Nephron (organoid): ENCODE measurements at regions not wholly inside any gene's neighbourhood (a gene's known extent, or its start where the extent isn't known, plus 50 kb on each side); places are given as distances from the start of the nearest gene placed in this dataset.

Experiments
- H3K27ac Mint-ChIP-seq, 3 experiments: 2 replicates each; pipeline ENCODE4 v1.8.0; 2020; ENCODE audit warnings: mixed read lengths in 3 of 3, mild to moderate bottlenecking in 2 of 3, moderate library complexity in 1 of 3
- H3K27me3 Mint-ChIP-seq: 2 replicates; pipeline ENCODE4 v1.8.0; 2021; ENCODE audit warnings: low read depth, mild to moderate bottlenecking, moderate library complexity, mixed read lengths
- H3K36me3 Mint-ChIP-seq: 2 replicates; pipeline ENCODE4 v1.8.0; 2020; ENCODE audit warnings: low read depth, mixed read lengths
- H3K4me1 Mint-ChIP-seq: 2 replicates; pipeline ENCODE4 v1.8.0; 2020; ENCODE audit warnings: mixed read lengths
- H3K4me3 Mint-ChIP-seq, 3 experiments: 2 replicates each; pipeline ENCODE4 v1.8.0; 2020; ENCODE audit warnings: mild to moderate bottlenecking in 3 of 3, mixed read lengths in 3 of 3, moderate library complexity in 2 of 3
- H3K9me3 Mint-ChIP-seq: 2 replicates; pipeline ENCODE4 v1.8.0; 2020; ENCODE audit warnings: mixed read lengths
- TF ChIP-seq, protein P1 (sequence below), 3 experiments: fragments of 200-600 bp; sonication (generic); IDR thresholded peaks; one replicate each; pipeline ENCODE4 v1.5.0; 2021; ENCODE audit warnings: antibody characterized with exemption in 3 of 3; ENCODE audit not compliant: unreplicated experiment in 3 of 3

DNA sequence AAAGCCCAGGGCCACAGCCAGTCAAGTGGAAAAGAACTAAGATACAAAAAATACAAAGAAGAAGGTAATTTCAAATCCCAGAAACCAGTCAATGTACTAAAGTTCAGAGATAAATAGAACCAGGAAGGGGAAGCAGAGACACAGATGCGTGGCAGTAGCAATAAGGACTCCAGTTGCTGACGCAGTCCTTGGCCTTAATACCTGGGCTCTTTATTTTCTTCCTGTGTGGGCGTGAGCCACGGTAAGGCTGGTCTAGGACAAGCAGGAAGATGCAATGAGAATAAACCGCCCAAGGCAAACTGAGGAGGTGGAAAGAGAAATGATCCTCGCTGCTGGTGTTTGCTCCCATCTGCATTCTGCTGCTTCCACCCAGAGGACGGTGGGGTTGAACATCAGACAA is 65.6 kb upstream of the PLXNA2 start:
- no peaks in the 10 kb centered on the region for H3K9me3 Mint-ChIP-seq
- H3K4me3 Mint-ChIP-seq = no peak overlapping the region
- no peaks in the 10 kb centered on the region for H3K36me3 Mint-ChIP-seq
- TF ChIP-seq, protein P1, sequence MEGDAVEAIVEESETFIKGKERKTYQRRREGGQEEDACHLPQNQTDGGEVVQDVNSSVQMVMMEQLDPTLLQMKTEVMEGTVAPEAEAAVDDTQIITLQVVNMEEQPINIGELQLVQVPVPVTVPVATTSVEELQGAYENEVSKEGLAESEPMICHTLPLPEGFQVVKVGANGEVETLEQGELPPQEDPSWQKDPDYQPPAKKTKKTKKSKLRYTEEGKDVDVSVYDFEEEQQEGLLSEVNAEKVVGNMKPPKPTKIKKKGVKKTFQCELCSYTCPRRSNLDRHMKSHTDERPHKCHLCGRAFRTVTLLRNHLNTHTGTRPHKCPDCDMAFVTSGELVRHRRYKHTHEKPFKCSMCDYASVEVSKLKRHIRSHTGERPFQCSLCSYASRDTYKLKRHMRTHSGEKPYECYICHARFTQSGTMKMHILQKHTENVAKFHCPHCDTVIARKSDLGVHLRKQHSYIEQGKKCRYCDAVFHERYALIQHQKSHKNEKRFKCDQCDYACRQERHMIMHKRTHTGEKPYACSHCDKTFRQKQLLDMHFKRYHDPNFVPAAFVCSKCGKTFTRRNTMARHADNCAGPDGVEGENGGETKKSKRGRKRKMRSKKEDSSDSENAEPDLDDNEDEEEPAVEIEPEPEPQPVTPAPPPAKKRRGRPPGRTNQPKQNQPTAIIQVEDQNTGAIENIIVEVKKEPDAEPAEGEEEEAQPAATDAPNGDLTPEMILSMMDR (IDR thresholded peaks at IDR 0.05; ENCODE audit: unreplicated experiment in 3 of 3) = no peak
- no peak overlapping the region for H3K27ac Mint-ChIP-seq
- H3K27me3 Mint-ChIP-seq = peaks cover 4% of the 10 kb centered on the region
- H3K4me1 Mint-ChIP-seq = no peaks in the 10 kb centered on the region

DNA sequence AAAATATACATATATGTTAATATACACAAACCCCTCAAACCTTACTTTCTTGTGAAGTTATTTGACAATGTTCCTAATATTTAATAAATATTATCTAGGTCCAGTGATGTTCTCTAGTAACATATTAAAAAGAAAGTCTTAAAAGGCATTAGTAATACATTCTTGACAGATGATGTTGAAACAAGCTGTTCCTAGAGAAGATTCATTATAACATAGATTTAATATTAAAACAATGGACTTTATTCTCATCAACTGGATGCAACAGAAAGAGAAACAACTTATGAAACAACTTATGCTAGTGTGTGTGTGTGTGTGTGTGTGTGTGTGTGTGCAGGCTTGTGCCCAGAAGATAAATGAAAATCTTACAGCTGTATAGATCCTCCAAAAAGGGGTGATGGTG is 68.5 kb upstream of the PLXNA2 start:
- no peaks in the 10 kb centered on the region for H3K36me3 Mint-ChIP-seq
- no peak overlapping the region for H3K4me3 Mint-ChIP-seq
- H3K4me1 Mint-ChIP-seq = no peaks in the 10 kb centered on the region
- peaks cover 23% of the 10 kb centered on the region for H3K27me3 Mint-ChIP-seq
- H3K9me3 Mint-ChIP-seq = no peaks in the 10 kb centered on the region
- TF ChIP-seq, protein P1 (IDR thresholded peaks at IDR 0.05; ENCODE audit: unreplicated experiment in 3 of 3) = no peak
- no peak overlapping the region for H3K27ac Mint-ChIP-seq

DNA sequence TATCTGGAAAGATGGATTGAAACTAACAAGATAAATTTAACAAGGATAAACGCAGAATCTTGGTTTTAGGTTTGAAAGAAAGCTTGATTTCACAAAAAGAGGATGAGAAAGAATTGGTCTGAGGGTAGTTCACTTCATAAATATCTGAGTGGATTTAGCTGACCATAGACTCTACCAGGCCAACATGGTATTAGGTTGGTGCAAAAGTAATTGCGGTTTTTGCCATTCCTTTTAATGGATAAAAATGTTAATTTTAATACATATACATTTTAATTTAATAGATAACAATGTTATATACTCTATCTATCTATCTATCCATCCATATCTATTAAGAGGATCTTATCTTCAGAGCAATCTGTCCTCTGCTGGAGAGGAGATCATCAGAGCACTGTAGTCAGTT is 70.2 kb upstream of the PLXNA2 start:
- H3K4me3 Mint-ChIP-seq = no peak overlapping the region

DNA sequence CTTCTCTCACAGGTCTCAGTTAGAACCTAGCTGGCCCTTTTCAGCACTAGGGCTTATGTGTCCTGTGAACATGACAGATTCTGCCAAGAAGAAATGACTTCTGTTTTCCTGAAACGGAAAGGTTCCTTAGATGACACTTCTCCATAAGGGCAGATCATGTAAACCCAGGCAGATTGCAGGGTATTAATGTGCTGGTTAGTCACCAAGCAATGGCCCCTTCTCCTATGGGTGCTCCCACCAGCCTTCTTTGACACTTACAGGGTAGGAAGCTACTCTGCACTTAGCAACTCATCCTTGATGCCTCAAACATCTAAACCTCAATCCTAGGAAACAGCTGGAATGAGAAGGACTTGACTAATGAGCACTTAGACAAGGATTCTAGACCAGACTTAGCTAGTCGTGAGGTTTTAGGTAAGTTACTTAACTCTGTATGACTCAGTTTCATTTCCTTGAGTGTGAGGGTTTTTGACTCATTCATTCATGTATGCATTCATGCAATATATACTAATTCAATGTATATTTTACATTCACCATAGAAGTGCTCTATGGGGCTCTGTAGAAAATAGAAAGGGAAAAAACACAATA is 74.1 kb upstream of the PLXNA2 start:
- H3K4me1 Mint-ChIP-seq = no peaks in the 10 kb centered on the region
- no peak overlapping the region for H3K27ac Mint-ChIP-seq
- no peaks in the 10 kb centered on the region for H3K9me3 Mint-ChIP-seq
- H3K27me3 Mint-ChIP-seq = peaks cover 34% of the 10 kb centered on the region
- no peaks in the 10 kb centered on the region for H3K36me3 Mint-ChIP-seq
- TF ChIP-seq, protein P1 (IDR thresholded peaks at IDR 0.05; ENCODE audit: unreplicated experiment in 3 of 3) = no peak
- no peak overlapping the region for H3K4me3 Mint-ChIP-seq

More for the DNA sequence above, 70.2 kb upstream of the PLXNA2 start:
- Mint-ChIP-seq H3K4me1 (no peaks in the 10 kb centered on the region), H3K36me3 (no peaks in the 10 kb centered on the region), H3K9me3 (no peaks in the 10 kb centered on the region), H3K27ac (no peak overlapping the region), H3K27me3 (peaks cover 31% of the 10 kb centered on the region)
- TF ChIP-seq, protein P1 (IDR thresholded peaks at IDR 0.05; ENCODE audit: unreplicated experiment in 3 of 3) = no peak

DNA sequence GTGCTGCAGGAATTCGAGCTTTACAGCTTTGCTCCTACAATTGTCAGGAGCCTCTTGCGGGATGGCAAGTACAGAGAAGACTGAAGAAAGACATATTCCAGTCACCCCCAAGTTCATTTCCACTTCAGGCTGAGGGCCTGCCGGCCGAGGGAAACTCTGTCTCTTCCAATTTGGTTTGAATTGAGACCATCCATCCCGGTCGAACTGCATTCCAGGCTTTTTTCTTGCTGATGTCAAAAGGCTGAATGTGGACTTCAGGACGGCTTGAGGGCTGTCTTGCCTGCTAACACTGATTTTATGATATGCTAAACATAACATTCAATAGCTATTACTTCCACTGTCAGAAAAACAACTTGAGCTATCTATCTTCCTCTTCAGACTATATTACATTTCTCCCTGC is 79.8 kb upstream of the PLXNA2 start:
- Mint-ChIP-seq H3K4me3 (no peak overlapping the region), H3K9me3 (no peaks in the 10 kb centered on the region), H3K4me1 (no peaks in the 10 kb centered on the region), H3K36me3 (no peaks in the 10 kb centered on the region), H3K27ac (no peak overlapping the region), H3K27me3 (peaks cover 30% of the 10 kb centered on the region)
- TF ChIP-seq, protein P1 (IDR thresholded peaks at IDR 0.05; ENCODE audit: unreplicated experiment in 3 of 3) = no peak

DNA sequence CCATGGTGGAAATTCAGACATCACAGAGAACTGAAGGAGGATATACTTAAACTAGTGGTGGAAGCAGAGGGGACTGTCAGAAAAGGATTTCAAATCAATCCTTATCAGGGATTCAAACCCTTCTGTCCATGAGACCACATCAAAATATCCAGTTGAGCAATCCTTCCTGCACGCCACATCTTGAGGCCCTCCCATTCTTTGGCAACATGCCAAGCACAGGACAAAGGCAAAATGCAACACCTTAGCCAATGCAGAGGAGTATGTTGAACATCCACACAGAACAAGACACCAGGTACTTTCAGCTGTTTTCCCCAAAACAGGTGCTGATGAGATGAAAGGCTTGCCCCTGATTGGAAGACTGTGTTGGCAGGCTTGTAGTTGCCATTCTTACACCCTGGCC is 81.8 kb upstream of the PLXNA2 start:
- no peak overlapping the region for H3K27ac Mint-ChIP-seq
- H3K36me3 Mint-ChIP-seq = no peaks in the 10 kb centered on the region
- TF ChIP-seq, protein P1 (IDR thresholded peaks at IDR 0.05; ENCODE audit: unreplicated experiment in 3 of 3) = no peak

More for the DNA sequence above, 81.8 kb upstream of the PLXNA2 start:
- Mint-ChIP-seq H3K4me1 (no peaks in the 10 kb centered on the region), H3K9me3 (no peaks in the 10 kb centered on the region), H3K4me3 (no peak overlapping the region), H3K27me3 (peaks cover 40% of the 10 kb centered on the region)
